ENCODE measurements at regions not wholly inside any gene's neighbourhood (a gene's known extent, or its start where the extent isn't known, plus 50 kb on each side); places are given as distances from the start of the nearest gene placed in this dataset.

DNA sequence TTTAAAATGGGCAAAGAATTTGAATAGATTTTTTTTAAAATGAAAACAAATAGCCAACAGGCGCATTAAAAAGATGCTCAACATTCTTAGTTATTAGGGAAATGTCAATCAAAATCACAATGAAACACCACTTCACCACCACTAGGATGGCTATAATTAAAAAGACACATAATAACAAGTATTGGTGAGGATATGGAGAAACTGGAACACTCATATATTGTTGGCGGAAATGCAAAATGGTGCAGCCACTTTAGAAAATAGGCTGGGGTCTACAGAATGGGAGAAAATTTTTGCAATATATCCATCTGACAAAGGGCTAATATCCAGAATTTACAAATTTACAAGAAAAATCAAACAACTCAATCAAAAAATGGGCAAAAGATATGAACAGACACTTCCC lies 107.8 kb upstream of the FOXD3 start:
- DNase-seq, result no peak

DNA sequence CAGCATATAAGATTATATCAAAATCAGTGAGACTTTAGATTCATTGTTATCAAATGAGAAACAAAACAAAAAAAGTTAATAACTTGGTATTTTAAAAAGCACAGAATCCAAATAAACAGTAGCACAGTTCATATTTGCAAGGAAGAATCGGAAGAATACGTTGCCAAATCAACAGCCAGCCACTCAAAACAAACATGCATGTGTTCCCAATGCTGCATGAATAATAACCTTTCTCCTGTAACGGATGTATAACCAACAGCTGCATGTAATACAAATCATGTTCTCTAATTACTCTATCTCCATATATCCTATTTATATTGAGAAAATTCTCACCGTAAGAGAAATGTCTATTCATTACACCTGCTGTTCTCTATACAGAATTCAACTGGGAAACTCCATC lies 98.9 kb upstream of the FOXD3 start:
- no peak for DNase-seq

DNA sequence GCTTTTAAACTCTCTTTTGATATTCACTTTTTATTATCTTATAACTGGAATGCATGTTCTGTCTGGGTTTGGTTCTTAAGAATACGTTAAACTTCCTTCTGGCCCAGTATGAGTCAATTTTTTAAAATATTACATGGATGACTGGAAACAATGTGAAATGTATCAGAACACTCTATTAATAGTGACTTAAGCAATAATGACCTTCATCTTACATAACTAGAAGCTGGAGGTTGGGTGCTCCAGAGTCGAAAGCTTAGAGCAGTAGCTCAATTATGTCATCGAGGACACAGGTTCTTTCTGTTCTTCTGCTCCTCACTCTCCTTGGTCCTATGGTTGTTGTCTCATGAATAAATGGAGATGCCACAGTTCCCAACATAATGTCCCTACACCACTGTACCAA lies 91.6 kb upstream of the FOXD3 start:
- DNase-seq, result no peak

DNA sequence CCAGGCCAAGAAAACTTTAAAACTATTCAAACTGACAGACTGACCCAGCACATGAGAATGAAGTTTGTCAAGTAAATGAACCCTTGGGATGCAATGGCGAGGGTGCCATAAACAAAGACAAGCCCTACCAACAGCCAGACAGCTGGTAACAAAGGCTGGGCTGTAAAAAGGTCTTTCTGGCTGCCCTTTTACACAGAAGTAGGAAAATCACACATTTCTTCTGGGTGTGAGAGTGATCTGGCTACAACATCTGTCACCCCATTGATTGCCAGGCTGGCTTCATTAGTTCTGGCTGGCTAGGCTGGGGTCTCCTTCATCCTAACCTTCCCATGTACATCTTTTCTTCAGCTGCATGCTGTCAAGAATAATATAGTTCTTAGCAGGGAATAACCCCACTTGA lies 83.6 kb upstream of the FOXD3 start:
- DNase-seq, result no peak

DNA sequence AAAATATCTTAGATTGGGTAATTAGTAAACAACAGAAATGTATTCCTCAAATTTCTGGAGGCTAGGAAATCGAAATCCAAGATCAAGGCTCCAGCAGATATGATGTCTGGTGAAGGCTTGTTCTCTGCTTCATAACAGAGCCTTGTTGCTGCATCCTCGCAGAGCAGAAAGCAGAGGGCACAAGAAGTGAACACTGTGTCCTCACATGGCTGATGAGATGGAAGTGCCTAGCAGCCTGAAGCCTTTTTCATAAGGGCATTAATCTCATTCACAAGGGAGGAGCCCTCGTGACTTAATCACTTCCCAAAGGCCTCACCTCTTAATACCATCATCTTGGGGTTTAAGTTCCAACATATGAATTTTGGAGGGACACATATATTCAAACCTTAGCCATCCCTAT lies 77.2 kb upstream of the FOXD3 start:
- no peak for DNase-seq

- no peak for DNase-seq
Observed at GRCh38 chr1:63248216-63248615, 74.2 kb upstream of the FOXD3 start.

DNA sequence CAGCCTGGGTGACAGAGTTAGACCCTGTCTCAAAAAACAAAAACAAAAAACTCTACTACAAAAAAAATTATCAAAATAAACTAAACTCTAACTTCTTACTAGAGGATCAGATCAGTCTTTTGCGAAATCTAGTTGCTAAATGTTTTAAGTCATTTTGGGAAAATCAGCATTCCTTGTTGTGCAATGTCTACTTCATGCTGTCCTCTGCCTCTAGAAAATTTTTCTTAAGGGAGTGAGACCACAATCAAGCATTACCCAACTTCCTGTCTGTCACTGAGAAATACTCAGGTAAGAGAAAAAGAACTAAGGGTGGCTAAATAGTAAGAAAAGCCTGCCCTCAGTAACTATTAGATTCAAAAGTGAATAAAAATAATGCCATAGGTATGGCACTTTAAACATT lies 67.2 kb upstream of the FOXD3 start:
- DNase-seq, result no peak

DNA sequence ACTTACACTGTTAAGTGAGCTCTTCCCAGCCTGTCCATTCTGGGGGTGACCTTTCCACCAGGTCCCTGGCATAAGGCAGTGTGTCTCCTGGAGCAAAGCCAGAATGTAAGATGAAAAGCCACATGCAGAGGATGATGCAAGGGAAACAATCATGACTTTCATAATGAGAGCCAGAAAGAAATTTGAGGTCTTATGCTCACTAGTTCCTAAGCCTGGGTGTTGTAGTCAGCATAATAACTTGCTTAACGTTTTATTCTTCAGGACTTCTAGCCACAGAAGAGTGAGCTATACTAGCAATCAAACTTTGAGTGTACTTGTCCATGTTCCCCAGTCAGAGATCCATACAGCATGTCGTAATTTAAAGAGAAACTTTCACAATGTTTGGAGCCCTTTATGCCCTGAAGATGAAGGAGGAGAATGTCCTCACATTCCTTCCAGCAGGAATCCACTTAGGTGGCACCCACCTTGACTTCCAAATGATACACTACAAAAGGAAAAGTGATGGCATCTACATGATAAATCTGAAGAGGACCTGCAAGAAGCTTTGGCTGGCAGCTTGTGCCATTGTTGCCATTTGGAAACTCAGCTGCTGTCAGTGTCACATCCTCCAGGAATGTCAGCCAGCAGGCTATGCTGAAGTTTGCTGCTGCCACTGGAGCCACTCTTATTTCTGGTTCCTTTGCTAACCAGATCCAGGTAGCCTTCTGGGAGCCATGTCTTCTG lies 60.5 kb upstream of the FOXD3 start:
- DNase-seq, result no peak

- no peak for DNase-seq
Observed at GRCh38 chr1:63262459-63262770, 60.0 kb upstream of the FOXD3 start.

DNA sequence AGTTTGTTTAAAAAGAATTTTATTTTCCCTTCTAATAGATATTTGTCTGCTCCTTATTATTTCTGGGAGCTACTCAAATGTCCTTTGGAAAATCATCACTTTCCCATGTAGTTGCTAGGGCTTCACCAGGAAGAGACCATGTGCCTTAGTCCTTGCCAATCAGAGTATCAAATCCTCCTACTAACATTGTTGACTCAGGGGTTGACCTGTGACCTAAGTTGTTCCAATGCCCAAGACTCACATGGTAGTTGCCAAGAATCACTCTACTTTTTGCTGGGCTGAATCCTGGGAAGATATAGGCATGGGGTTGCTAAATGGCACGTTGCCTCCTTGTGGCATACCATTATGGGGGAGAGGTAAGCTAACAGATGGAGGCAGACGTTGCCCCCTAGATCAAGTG lies 58.2 kb upstream of the FOXD3 start:
- DNase-seq, result no peak

GRCh38 chr1:63266857-63267256 lies 55.5 kb upstream of the FOXD3 start:
- DNase-seq, result no peak

DNA sequence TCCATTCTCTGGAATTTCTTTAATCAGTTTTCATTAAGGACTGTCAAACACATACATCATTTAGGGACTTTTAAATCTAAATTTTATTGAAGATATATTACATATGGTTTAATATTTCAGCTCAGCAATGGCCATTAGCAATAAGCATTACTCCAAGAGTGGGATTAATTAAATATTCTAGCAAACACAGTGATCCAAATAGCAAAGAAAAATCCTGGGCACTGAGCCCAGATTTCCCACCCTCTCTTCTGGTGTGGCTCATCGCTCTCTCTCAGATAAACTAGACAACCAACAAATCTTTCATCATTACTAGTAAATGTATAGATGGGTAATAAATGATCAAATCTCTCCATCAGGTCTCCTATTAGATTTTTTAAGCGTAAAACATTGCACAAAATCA lies 53.5 kb upstream of the FOXD3 start:
- no peak for DNase-seq

- DNase-seq, result no peak
Observed at GRCh38 chr1:63269571-63269970, 52.8 kb upstream of the FOXD3 start.

Measured in stimulated activated CD4-positive, alpha-beta T cell treated with anti-CD3 and anti-CD28 coated beads, Interleukin-2, amount 100 ng/mL, for 24 hours (primary cell).